GM21360 (cell line): ENCODE measurements at regions not wholly inside any gene's neighbourhood (a gene's known extent, or its start where the extent isn't known, plus 50 kb on each side); places are given as distances from the start of the nearest gene placed in this dataset.
"Not testable (repeated sequence)": the region's sequence is repeated elsewhere in the genome, so short reads cannot be mapped to it uniquely, and the experiment has no call there.

Experiments used
- ATAC-seq: cut with Tn5 transposase; IDR thresholded peaks from one replicate; pipeline ENCODE4 v1.9.1; 2021; ENCODE audit warnings: mild to moderate bottlenecking, moderate library complexity; ENCODE audit not compliant: unreplicated experiment

GRCh38 chr3:78238811-78239210, 1198.9 kb downstream of the ROBO2 start:
- ATAC-seq, result no peak

- no peak for ATAC-seq
Measured at GRCh38 chr3:78242724-78243123, 1202.8 kb downstream of the ROBO2 start.

- no peak for ATAC-seq
Measured at GRCh38 chr3:78244136-78244535, 1204.2 kb downstream of the ROBO2 start.

GRCh38 chr3:78249294-78249693, 1209.4 kb downstream of the ROBO2 start:
- no peak for ATAC-seq

- ATAC-seq, result no peak
Measured at GRCh38 chr3:78253860-78254259, 1214.0 kb downstream of the ROBO2 start.

- no peak for ATAC-seq
Measured at GRCh38 chr3:78255403-78255802, 1215.5 kb downstream of the ROBO2 start.

- ATAC-seq, result no peak
Measured at GRCh38 chr3:78256123-78256522, 1216.2 kb downstream of the ROBO2 start.

- ATAC-seq, result no peak
Measured at GRCh38 chr3:78257951-78258530, 1218.1 kb downstream of the ROBO2 start.

GRCh38 chr3:78258798-78259197, 1218.9 kb downstream of the ROBO2 start:
- ATAC-seq, result no peak

- no peak for ATAC-seq
Measured at GRCh38 chr3:78260388-78260787, 1220.5 kb downstream of the ROBO2 start.

- not testable (repeated sequence) for ATAC-seq
Measured at GRCh38 chr3:78266550-78266949, 1226.7 kb downstream of the ROBO2 start.

- no peak for ATAC-seq
Measured at GRCh38 chr3:78267235-78267634, 1227.3 kb downstream of the ROBO2 start.

- no peak for ATAC-seq
Measured at GRCh38 chr3:78268087-78268486, 1228.2 kb downstream of the ROBO2 start.

- ATAC-seq, result no peak
Measured at GRCh38 chr3:78268716-78269668, 1229.1 kb downstream of the ROBO2 start.

- ATAC-seq, result no peak
Measured at GRCh38 chr3:78273326-78273725, 1233.4 kb downstream of the ROBO2 start.

GRCh38 chr3:78274475-78275065, 1234.7 kb downstream of the ROBO2 start:
- no peak for ATAC-seq

- ATAC-seq, result peak; percentile 49
Measured at GRCh38 chr3:78275420-78275852, 1235.5 kb downstream of the ROBO2 start.

GRCh38 chr3:78277220-78277619, 1237.3 kb downstream of the ROBO2 start:
- ATAC-seq, result peak; percentile 68

GRCh38 chr3:78277801-78278200, 1237.9 kb downstream of the ROBO2 start:
- ATAC-seq, result peak; percentile 25

GRCh38 chr3:78279091-78279490, 1239.2 kb downstream of the ROBO2 start:
- no peak for ATAC-seq

GRCh38 chr3:78281381-78281780, 1241.5 kb downstream of the ROBO2 start:
- ATAC-seq, result no peak

GRCh38 chr3:78283994-78284393, 1244.1 kb downstream of the ROBO2 start:
- ATAC-seq, result no peak
